IMR-90 (cell line): ENCODE measurements at regions not wholly inside any gene's neighbourhood (a gene's known extent, or its start where the extent isn't known, plus 50 kb on each side); places are given as distances from the start of the nearest gene placed in this dataset.

Experiments used
- ATAC-seq: fragments of 200-7000 bp; cut with Tn5 transposase; 2 replicates; pipeline ENCODE4 v1.9.1; 2020; ENCODE audit warnings: low read depth, mild to moderate bottlenecking, moderate library complexity
- BruUV-seq: library from RNA; stranded (reverse); fragments of 400-500 nt; replicated peaks from 2 replicates; lab custom pipeline; 2021; lab: Mats Ljungman, UMichigan
- CTCF ChIA-PET: fragments of 300-600 bp; formaldehyde crosslinking; extraction: SDS; loops from one replicate; lab custom pipeline; 2021; ENCODE audit warnings: antibody characterized with exemption; lab: Yijun Ruan, JAX
- POLR2A ChIA-PET: fragments of 300-600 bp; sonication (Branson Sonifier 250); formaldehyde crosslinking; loops from one replicate; lab custom pipeline; 2022; ENCODE audit warnings: antibody characterized with exemption; ENCODE audit not compliant: unreplicated experiment; lab: Charles Lee
- DNase-seq: peaks from one replicate; pipeline ENCODE4 v3.0.0; 2013
- H2AFZ ChIP-seq: replicated peaks from 2 replicates; pipeline ENCODE3; 2013; ENCODE audit warnings: low read length, mild to moderate bottlenecking; ENCODE audit not compliant: poor library complexity
- H2AK5ac ChIP-seq: 2 replicates; pipeline ENCODE4 v1.6.1; 2013; ENCODE audit warnings: low read depth, low read length, inconsistent platforms
- H2AK9ac ChIP-seq: replicated peaks from 2 replicates; pipeline ENCODE3; 2013; ENCODE audit warnings: mild to moderate bottlenecking, low read depth, low read length, moderate library complexity; ENCODE audit not compliant: poor library complexity
- H2BK120ac ChIP-seq: 2 replicates; pipeline ENCODE4 v1.6.1; 2013; ENCODE audit warnings: low read depth, low read length, inconsistent platforms
- H2BK15ac ChIP-seq: 3 replicates; pipeline ENCODE4 v1.6.1; 2013; ENCODE audit warnings: low read depth, low read length, inconsistent platforms
- H2BK20ac ChIP-seq: 2 replicates; pipeline ENCODE4 v1.6.1; 2013; ENCODE audit warnings: low read depth, mild to moderate bottlenecking, inconsistent platforms, low read length, moderate library complexity
- H2BK5ac ChIP-seq: 2 replicates; pipeline ENCODE4 v1.6.1; 2013; ENCODE audit warnings: mild to moderate bottlenecking, low read depth, low read length, inconsistent platforms; ENCODE audit not compliant: poor library complexity, severe bottlenecking
- H3K14ac ChIP-seq: replicated peaks from 2 replicates; pipeline ENCODE4 v1.6.1; 2013; ENCODE audit warnings: low read depth, low read length, inconsistent platforms
- H3K18ac ChIP-seq: 2 replicates; pipeline ENCODE4 v1.6.1; 2013; ENCODE audit warnings: low read depth, low read length, control low read depth
- H3K23ac ChIP-seq: 2 replicates; pipeline ENCODE4 v1.6.1; 2013; ENCODE audit warnings: low read depth, low read length, inconsistent platforms
- H3K27ac ChIP-seq: 2 replicates; pipeline ENCODE4 v1.5.1; 2013; ENCODE audit warnings: mild to moderate bottlenecking, control low read depth, low read length; ENCODE audit not compliant: insufficient read depth
- H3K27me3 ChIP-seq: 2 replicates; pipeline ENCODE4 v1.6.1; 2013; ENCODE audit warnings: low read length; ENCODE audit not compliant: control insufficient read depth, insufficient read depth
- H3K36me3 ChIP-seq: 2 replicates; pipeline ENCODE4 v1.6.1; 2013; ENCODE audit warnings: low read length, mixed read lengths; ENCODE audit not compliant: control insufficient read depth, insufficient read depth
- H3K4ac ChIP-seq: 2 replicates; pipeline ENCODE4 v1.6.1; 2013; ENCODE audit warnings: low read depth, low read length, inconsistent platforms
- H3K4me1 ChIP-seq: 2 replicates; pipeline ENCODE4 v1.6.1; 2013; ENCODE audit warnings: low read length, mixed read lengths; ENCODE audit not compliant: control insufficient read depth, insufficient read depth
- H3K4me2 ChIP-seq: 2 replicates; pipeline ENCODE4 v1.6.1; 2013; ENCODE audit warnings: low read depth, mild to moderate bottlenecking, control low read depth, low read length, moderate library complexity
- H3K4me3 ChIP-seq: 2 replicates; pipeline ENCODE4 v1.5.1; 2013; ENCODE audit warnings: low read depth, mild to moderate bottlenecking, control low read depth, low read length, moderate library complexity; ENCODE audit not compliant: insufficient read depth
- H3K56ac ChIP-seq: 2 replicates; pipeline ENCODE4 v1.6.1; 2013; ENCODE audit warnings: low read length, inconsistent platforms; ENCODE audit not compliant: insufficient read depth; ENCODE audit errors: extremely low read depth
- H3K79me1 ChIP-seq, 2 experiments: 2 replicates each; pipeline ENCODE4 v1.6.1; 2013; ENCODE audit warnings: low read length in 2 of 2, inconsistent platforms in 1 of 2, low read depth in 1 of 2
- H3K9ac ChIP-seq: 2 replicates; pipeline ENCODE4 v1.6.1; 2013; ENCODE audit warnings: low read depth, low read length, control low read depth
- H3K9me1 ChIP-seq: 2 replicates; pipeline ENCODE4 v1.6.1; 2013; ENCODE audit warnings: low read length, inconsistent platforms; ENCODE audit not compliant: insufficient read depth
- H3K9me3 ChIP-seq: 2 replicates; pipeline ENCODE4 v1.6.1; 2013; ENCODE audit warnings: low read length; ENCODE audit not compliant: control insufficient read depth, insufficient read depth
- H4K20me1 ChIP-seq: 2 replicates; pipeline ENCODE4 v1.6.1; 2013; ENCODE audit warnings: low read length, inconsistent platforms; ENCODE audit not compliant: insufficient read depth
- H4K5ac ChIP-seq: 2 replicates; pipeline ENCODE4 v1.6.1; 2013; ENCODE audit warnings: mild to moderate bottlenecking, low read depth, low read length, control low read depth
- H4K8ac ChIP-seq, 2 experiments: 2 replicates each; pipeline ENCODE4 v1.6.1; 2013; ENCODE audit warnings: low read depth in 2 of 2, low read length in 2 of 2, control low read depth in 1 of 2, inconsistent platforms in 1 of 2
- H4K91ac ChIP-seq: 2 replicates; pipeline ENCODE4 v1.6.1; 2013; ENCODE audit warnings: low read depth, low read length, inconsistent platforms; ENCODE audit not compliant: insufficient read depth
- BHLHE40 ChIP-seq: fragments of 150-350 bp; IDR thresholded peaks from 2 replicates; pipeline ENCODE4 v1.6.1; 2016; ENCODE audit warnings: mild to moderate bottlenecking, low read depth, low read length
- CEBPB ChIP-seq: IDR thresholded peaks from 2 replicates; pipeline ENCODE4 v1.6.1; 2012; ENCODE audit warnings: low read depth, low read length, improper control_type of control experiment
- CHD1 ChIP-seq: IDR thresholded peaks from 2 replicates; pipeline ENCODE4 v1.6.1; 2012; ENCODE audit warnings: low read depth, low read length, improper control_type of control experiment
- FOS ChIP-seq: fragments of 150-350 bp; IDR thresholded peaks from 2 replicates; pipeline ENCODE4 v1.6.1; 2016; ENCODE audit warnings: low read depth, low read length
- MAFK ChIP-seq: IDR thresholded peaks from 2 replicates; pipeline ENCODE4 v1.6.1; 2012; ENCODE audit warnings: low read depth, low read length, improper control_type of control experiment
- MAZ ChIP-seq: IDR thresholded peaks from 2 replicates; pipeline ENCODE4 v1.6.1; 2012; ENCODE audit warnings: low read depth, mild to moderate bottlenecking, low read length, improper control_type of control experiment, moderate library complexity, borderline replicate concordance
- MXI1 ChIP-seq: IDR thresholded peaks from 2 replicates; pipeline ENCODE4 v1.6.1; 2012; ENCODE audit warnings: low read depth, mild to moderate bottlenecking, low read length, moderate library complexity, borderline replicate concordance
- NFE2L2 ChIP-seq: fragments of 150-350 bp; IDR thresholded peaks from 2 replicates; pipeline ENCODE4 v1.6.1; 2016; ENCODE audit warnings: low read depth, mild to moderate bottlenecking, low read length
- POLR2A ChIP-seq: IDR thresholded peaks from 2 replicates; pipeline ENCODE4 v1.6.1; 2012; ENCODE audit warnings: mild to moderate bottlenecking, low read depth, low read length
- RAD21 ChIP-seq: IDR thresholded peaks from 2 replicates; pipeline ENCODE4 v1.6.1; 2012; ENCODE audit warnings: low read length, improper control_type of control experiment
- RCOR1 ChIP-seq: IDR thresholded peaks from 2 replicates; pipeline ENCODE4 v1.6.1; 2012; ENCODE audit warnings: mild to moderate bottlenecking, low read length, improper control_type of control experiment; ENCODE audit not compliant: insufficient replicate concordance
- RFX5 ChIP-seq: IDR thresholded peaks from 2 replicates; pipeline ENCODE4 v1.8.0; 2012; ENCODE audit warnings: low read depth, mild to moderate bottlenecking, low read length, moderate library complexity
- SMC3 ChIP-seq: fragments of 150-350 bp; IDR thresholded peaks from 2 replicates; pipeline ENCODE4 v1.6.1; 2016; ENCODE audit warnings: low read depth, mild to moderate bottlenecking, antibody characterized with exemption, low read length, moderate library complexity
- whole genome bisulfite sequencing, 2 experiments: methylation state at CpG; one replicate each; pipeline versions ENCODE4 v1.1.5 to v1.1.7; 2013; ENCODE audit warnings: missing lambda C conversion rate in 2 of 2; ENCODE audit not compliant: insufficient read length in 1 of 2; ENCODE audit errors: extremely low coverage in 2 of 2; 5-methylcytosine and 5-hydroxymethylcytosine counted together
- dilution Hi-C: fragments of 300-500 bp; cut with HindIII; formaldehyde crosslinking; loops from one replicate; pipeline ENCODE4 v1.14.3; 2018; ENCODE audit warnings: low sequenced_read_pairs; ENCODE audit not compliant: unreplicated experiment
- in situ Hi-C: fragments of 300-500 bp; cut with MboI; formaldehyde crosslinking; loops from 3 replicates; pipeline ENCODE4 v1.14.3; 2019; ENCODE audit warnings: low sequenced_read_pairs, inconsistent platforms, mixed read lengths
- intact Hi-C: fragments of 100-400 bp; cut with micrococcal nuclease; formaldehyde crosslinking; loops from 2 replicates; pipeline ENCODE4 v1.10.0; 2022
- TF ChIP-seq, protein P1 (sequence below): conservative IDR thresholded peaks from 2 replicates; pipeline ENCODE4 v1.5.1; 2012; ENCODE audit warnings: mild to moderate bottlenecking, low read depth, low read length, improper control_type of control experiment
- TF ChIP-seq, protein P2 (sequence below): fragments of 150-350 bp; IDR thresholded peaks from 2 replicates; pipeline ENCODE4 v1.6.1; 2016; ENCODE audit warnings: low read depth, mild to moderate bottlenecking, low read length, moderate library complexity, borderline replicate concordance
- TF ChIP-seq, protein P3 (sequence below): fragments of 150-350 bp; IDR thresholded peaks from 2 replicates; pipeline ENCODE4 v1.6.1; 2017; ENCODE audit warnings: mild to moderate bottlenecking, antibody characterized with exemption, low read length, low read depth

DNA sequence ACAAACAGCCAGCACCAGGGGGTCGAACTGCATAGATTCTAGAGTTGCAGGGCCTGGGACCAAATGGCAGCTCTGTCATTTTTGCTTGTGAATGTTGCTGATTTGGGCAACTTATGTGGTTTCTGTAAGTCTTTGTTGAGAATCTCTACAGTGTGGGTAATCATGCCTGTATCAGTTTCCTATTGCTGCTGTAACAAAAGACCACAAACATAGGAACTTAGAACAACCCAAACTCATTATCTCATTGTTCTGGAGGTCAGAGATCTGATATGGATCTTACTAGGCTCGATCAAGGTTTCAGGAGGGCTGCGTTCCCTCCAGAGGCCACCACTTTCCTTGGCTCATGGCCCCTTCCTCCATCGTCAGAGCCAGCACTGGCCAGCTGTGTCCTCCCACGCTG is 86.8 kb upstream of the SH3BP4 start:
- no peak overlapping the region for H2BK5ac ChIP-seq
- H3K79me1 ChIP-seq, result no peaks in the 10 kb centered on the region
- no peak overlapping the region for H4K91ac ChIP-seq
- dilution Hi-C loops (no loop called here), in situ Hi-C loops (no loop called here), intact Hi-C loops (no loop called here)
- TF ChIP-seq, protein P1, sequence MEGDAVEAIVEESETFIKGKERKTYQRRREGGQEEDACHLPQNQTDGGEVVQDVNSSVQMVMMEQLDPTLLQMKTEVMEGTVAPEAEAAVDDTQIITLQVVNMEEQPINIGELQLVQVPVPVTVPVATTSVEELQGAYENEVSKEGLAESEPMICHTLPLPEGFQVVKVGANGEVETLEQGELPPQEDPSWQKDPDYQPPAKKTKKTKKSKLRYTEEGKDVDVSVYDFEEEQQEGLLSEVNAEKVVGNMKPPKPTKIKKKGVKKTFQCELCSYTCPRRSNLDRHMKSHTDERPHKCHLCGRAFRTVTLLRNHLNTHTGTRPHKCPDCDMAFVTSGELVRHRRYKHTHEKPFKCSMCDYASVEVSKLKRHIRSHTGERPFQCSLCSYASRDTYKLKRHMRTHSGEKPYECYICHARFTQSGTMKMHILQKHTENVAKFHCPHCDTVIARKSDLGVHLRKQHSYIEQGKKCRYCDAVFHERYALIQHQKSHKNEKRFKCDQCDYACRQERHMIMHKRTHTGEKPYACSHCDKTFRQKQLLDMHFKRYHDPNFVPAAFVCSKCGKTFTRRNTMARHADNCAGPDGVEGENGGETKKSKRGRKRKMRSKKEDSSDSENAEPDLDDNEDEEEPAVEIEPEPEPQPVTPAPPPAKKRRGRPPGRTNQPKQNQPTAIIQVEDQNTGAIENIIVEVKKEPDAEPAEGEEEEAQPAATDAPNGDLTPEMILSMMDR, result no peak
- TF ChIP-seq RFX5 (no peak), RCOR1 (no peak), CEBPB (no peak), MAZ (no peak), BHLHE40 (no peak), MAFK (no peak), POLR2A (no peak), FOS (no peak), NFE2L2 (no peak), SMC3 (no peak), MXI1 (no peak), CHD1 (no peak), RAD21 (no peak)
- TF ChIP-seq, protein P2, sequence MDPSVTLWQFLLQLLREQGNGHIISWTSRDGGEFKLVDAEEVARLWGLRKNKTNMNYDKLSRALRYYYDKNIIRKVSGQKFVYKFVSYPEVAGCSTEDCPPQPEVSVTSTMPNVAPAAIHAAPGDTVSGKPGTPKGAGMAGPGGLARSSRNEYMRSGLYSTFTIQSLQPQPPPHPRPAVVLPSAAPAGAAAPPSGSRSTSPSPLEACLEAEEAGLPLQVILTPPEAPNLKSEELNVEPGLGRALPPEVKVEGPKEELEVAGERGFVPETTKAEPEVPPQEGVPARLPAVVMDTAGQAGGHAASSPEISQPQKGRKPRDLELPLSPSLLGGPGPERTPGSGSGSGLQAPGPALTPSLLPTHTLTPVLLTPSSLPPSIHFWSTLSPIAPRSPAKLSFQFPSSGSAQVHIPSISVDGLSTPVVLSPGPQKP, result no peak
- TF ChIP-seq, protein P3, sequence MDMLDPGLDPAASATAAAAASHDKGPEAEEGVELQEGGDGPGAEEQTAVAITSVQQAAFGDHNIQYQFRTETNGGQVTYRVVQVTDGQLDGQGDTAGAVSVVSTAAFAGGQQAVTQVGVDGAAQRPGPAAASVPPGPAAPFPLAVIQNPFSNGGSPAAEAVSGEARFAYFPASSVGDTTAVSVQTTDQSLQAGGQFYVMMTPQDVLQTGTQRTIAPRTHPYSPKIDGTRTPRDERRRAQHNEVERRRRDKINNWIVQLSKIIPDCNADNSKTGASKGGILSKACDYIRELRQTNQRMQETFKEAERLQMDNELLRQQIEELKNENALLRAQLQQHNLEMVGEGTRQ, result no peak
- H2BK15ac ChIP-seq, result no peak overlapping the region
- WGBS, 2 experiments, result no CpG with 5 or more reads among the region's 5 CpGs
- no peak overlapping the region for H3K14ac ChIP-seq
- DNase-seq (no peak), ATAC-seq (no peak)
- no peak overlapping the region for H2BK120ac ChIP-seq
- no peak overlapping the region for H2BK20ac ChIP-seq
- no peak overlapping the region for H3K4ac ChIP-seq
- no peak overlapping the region for H3K27ac ChIP-seq
- H2AFZ ChIP-seq, result no peak overlapping the region
- ChIA-PET POLR2A (no interaction called here), CTCF (no interaction called here)
- no peak overlapping the region for H3K4me2 ChIP-seq
- BruUV-seq, result no TSS peak
- H3K9me3 ChIP-seq, result no peaks in the 10 kb centered on the region
- H3K56ac ChIP-seq, result no peak overlapping the region
- H4K20me1 ChIP-seq, result no peaks in the 10 kb centered on the region
- H3K4me3 ChIP-seq, result no peak overlapping the region
- H3K36me3 ChIP-seq, result no peaks in the 10 kb centered on the region
- H2AK9ac ChIP-seq, result no peak overlapping the region
- peaks cover 7% of the 10 kb centered on the region for H3K9me1 ChIP-seq
- no peak overlapping the region for H3K18ac ChIP-seq
- no peak overlapping the region for H3K9ac ChIP-seq
- H3K27me3 ChIP-seq, result no peaks in the 10 kb centered on the region
- H2AK5ac ChIP-seq, result no peak overlapping the region
- no peak overlapping the region for H4K8ac ChIP-seq
- peaks cover 12% of the 10 kb centered on the region for H3K4me1 ChIP-seq
- no peak overlapping the region for H3K23ac ChIP-seq
- no peak overlapping the region for H4K5ac ChIP-seq
